ENCODE measurements at regions not wholly inside any gene's neighbourhood (a gene's known extent, or its start where the extent isn't known, plus 50 kb on each side); places are given as distances from the start of the nearest gene placed in this dataset.

DNA sequence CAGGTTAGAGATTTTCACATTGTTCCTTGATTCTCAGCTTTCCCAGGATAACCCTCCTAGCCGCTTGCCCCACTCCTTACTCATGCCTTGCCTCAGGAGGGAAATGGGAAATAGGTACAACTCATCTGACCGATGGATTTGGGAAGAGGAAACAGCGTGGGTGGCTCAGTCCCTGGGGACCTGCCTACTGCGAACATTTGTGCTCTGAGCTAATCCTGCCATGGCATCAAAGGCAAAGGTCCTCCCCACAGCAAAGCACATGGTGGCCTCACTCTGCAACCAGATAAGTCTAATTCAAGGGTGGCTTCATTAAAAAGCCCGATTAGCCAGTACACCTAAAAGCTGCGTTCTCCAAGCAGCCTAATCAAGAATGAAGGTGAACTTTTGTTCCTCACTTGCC lies 82.4 kb upstream of the ADRA1B start:
- Histone ChIP-seq H3K9me3 (replicated peaks; ENCODE audit: insufficient read depth, low read length) (no peaks in the 10 kb centered on the region), H3K4me3 (ENCODE audit: low read length) (no peak overlapping the region), H3K9ac (ENCODE audit: low read length) (no peak overlapping the region), H3K4me1 (ENCODE audit: low read length) (peaks cover 13% of the 10 kb centered on the region), H4K20me1 (ENCODE audit: insufficient read depth, low read length) (no peaks in the 10 kb centered on the region), H3K27me3 (replicated peaks; ENCODE audit: insufficient read depth, low read length) (no peaks in the 10 kb centered on the region), H3K9me2 (replicated peaks; ENCODE audit: insufficient read depth, low read length) (no peaks in the 10 kb centered on the region), H3K79me2 (ENCODE audit: low read length) (no peaks in the 10 kb centered on the region), H3F3A (ENCODE audit: insufficient read depth, low read length) (no peaks in the 10 kb centered on the region), H3K27ac (ENCODE audit: low read length) (no peak overlapping the region), H3K36me3 (replicated peaks; ENCODE audit: insufficient read depth, low read length) (no peaks in the 10 kb centered on the region), H2AFZ (ENCODE audit: low read length) (no peak overlapping the region), H3K4me2 (ENCODE audit: low read depth, low read length) (no peak overlapping the region)
- TF ChIP-seq EZH2phosphoT487 (IDR thresholded peaks at IDR 0.05; ENCODE audit: low read length) (no peak), EZH2 (optimal IDR thresholded peaks at IDR 0.05; ENCODE audit: low read depth, low read length) (no peak)
- no peak for DNase-seq

DNA sequence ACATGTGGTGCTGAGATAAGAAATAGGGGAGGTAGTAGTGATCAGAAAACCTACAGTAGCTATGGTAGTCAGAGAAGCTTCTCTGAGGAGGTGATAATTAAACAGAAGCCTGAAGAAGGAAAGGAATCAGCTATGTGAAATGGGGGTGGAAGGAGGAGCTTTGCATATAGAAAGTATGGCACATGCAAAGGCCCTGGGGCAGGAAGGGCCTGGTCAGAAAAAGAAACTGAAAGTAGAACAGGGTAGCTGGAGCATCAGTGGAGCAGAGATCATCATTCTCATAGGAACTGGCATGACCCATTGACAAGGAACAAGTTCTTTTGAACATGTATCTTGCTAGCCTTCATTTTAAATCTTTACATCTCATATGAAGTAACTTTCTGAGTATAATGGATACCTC lies 80.7 kb upstream of the ADRA1B start:
- DNase-seq: peak; percentile 10
- no peak overlapping the region for H2AFZ ChIP-seq (ENCODE audit: low read length)
- H3K4me1 ChIP-seq (ENCODE audit: low read length): peaks cover 13% of the 10 kb centered on the region
- TF ChIP-seq, protein P1, sequence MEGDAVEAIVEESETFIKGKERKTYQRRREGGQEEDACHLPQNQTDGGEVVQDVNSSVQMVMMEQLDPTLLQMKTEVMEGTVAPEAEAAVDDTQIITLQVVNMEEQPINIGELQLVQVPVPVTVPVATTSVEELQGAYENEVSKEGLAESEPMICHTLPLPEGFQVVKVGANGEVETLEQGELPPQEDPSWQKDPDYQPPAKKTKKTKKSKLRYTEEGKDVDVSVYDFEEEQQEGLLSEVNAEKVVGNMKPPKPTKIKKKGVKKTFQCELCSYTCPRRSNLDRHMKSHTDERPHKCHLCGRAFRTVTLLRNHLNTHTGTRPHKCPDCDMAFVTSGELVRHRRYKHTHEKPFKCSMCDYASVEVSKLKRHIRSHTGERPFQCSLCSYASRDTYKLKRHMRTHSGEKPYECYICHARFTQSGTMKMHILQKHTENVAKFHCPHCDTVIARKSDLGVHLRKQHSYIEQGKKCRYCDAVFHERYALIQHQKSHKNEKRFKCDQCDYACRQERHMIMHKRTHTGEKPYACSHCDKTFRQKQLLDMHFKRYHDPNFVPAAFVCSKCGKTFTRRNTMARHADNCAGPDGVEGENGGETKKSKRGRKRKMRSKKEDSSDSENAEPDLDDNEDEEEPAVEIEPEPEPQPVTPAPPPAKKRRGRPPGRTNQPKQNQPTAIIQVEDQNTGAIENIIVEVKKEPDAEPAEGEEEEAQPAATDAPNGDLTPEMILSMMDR (IDR thresholded peaks at IDR 0.05; ENCODE audit: low read length): no peak
- TF ChIP-seq EZH2 (optimal IDR thresholded peaks at IDR 0.05; ENCODE audit: low read depth, low read length) (no peak), EZH2phosphoT487 (IDR thresholded peaks at IDR 0.05; ENCODE audit: low read length) (no peak)
- no peaks in the 10 kb centered on the region for H3F3A ChIP-seq (ENCODE audit: insufficient read depth, low read length)
- H3K9me3 ChIP-seq (replicated peaks; ENCODE audit: insufficient read depth, low read length): no peaks in the 10 kb centered on the region
- no peak overlapping the region for H3K9ac ChIP-seq (ENCODE audit: low read length)
- H3K27me3 ChIP-seq (replicated peaks; ENCODE audit: insufficient read depth, low read length): no peaks in the 10 kb centered on the region
- H3K36me3 ChIP-seq (replicated peaks; ENCODE audit: insufficient read depth, low read length): no peaks in the 10 kb centered on the region
- no peak overlapping the region for H3K4me2 ChIP-seq (ENCODE audit: low read depth, low read length)
- H3K4me3 ChIP-seq (ENCODE audit: low read length): no peak overlapping the region
- no peaks in the 10 kb centered on the region for H3K9me2 ChIP-seq (replicated peaks; ENCODE audit: insufficient read depth, low read length)
- no peak overlapping the region for H3K27ac ChIP-seq (ENCODE audit: low read length)
- no peaks in the 10 kb centered on the region for H3K79me2 ChIP-seq (ENCODE audit: low read length)
- no peaks in the 10 kb centered on the region for H4K20me1 ChIP-seq (ENCODE audit: insufficient read depth, low read length)

DNA sequence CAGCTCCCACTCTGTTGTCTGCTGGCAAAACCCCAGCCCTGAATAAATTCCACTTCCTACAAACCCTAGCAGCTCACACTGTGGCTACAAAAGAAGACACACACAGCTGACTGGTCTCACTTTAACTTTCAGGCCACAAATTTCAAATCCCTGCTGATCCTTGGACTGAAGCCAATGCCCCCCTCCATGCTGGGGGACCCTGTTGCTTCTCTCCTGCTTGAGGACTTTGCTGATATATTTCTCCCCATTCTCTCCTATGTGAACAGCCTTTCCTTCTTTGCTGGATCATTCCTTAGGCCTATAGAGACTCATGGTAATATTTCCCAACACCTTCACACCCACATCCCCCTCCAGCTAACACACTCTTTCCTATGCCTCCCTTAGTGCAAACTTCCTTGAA lies 79.6 kb upstream of the ADRA1B start:
- TF ChIP-seq, protein P1 (IDR thresholded peaks at IDR 0.05; ENCODE audit: low read length): no peak
- TF ChIP-seq EZH2 (optimal IDR thresholded peaks at IDR 0.05; ENCODE audit: low read depth, low read length) (no peak), EZH2phosphoT487 (IDR thresholded peaks at IDR 0.05; ENCODE audit: low read length) (no peak)
- Histone ChIP-seq H3K4me2 (ENCODE audit: low read depth, low read length) (no peak overlapping the region), H3K27me3 (replicated peaks; ENCODE audit: insufficient read depth, low read length) (no peaks in the 10 kb centered on the region), H3K4me1 (ENCODE audit: low read length) (peaks cover 13% of the 10 kb centered on the region), H3K36me3 (replicated peaks; ENCODE audit: insufficient read depth, low read length) (no peaks in the 10 kb centered on the region), H3K79me2 (ENCODE audit: low read length) (no peaks in the 10 kb centered on the region), H3K4me3 (ENCODE audit: low read length) (no peak overlapping the region), H3F3A (ENCODE audit: insufficient read depth, low read length) (no peaks in the 10 kb centered on the region), H3K9ac (ENCODE audit: low read length) (no peak overlapping the region), H4K20me1 (ENCODE audit: insufficient read depth, low read length) (no peaks in the 10 kb centered on the region), H2AFZ (ENCODE audit: low read length) (no peak overlapping the region), H3K27ac (ENCODE audit: low read length) (no peak overlapping the region), H3K9me3 (replicated peaks; ENCODE audit: insufficient read depth, low read length) (no peaks in the 10 kb centered on the region), H3K9me2 (replicated peaks; ENCODE audit: insufficient read depth, low read length) (no peaks in the 10 kb centered on the region)
- no peak for DNase-seq

DNA sequence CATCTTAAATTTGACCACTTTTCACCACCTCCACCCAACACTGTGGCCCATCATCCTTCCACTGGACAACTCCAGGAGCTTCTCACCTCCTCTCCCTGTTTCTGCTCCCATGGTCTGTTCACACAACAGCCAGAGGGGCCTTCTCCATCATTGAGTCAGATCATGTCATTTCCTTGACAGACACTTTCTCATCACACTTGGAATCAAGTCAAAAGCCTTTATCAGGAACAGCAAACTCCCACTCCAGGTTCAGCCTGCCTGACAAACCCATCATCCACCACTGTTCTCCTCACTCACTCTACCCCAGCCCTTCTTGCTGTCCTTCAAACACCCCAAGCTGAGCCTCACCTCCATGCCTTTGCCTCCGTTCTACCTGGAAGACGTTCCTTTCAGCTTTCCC lies 78.4 kb upstream of the ADRA1B start:
- H3K4me1 ChIP-seq (ENCODE audit: low read length): peaks cover 13% of the 10 kb centered on the region
- H2AFZ ChIP-seq (ENCODE audit: low read length): no peak overlapping the region
- DNase-seq: no peak
- no peaks in the 10 kb centered on the region for H3K79me2 ChIP-seq (ENCODE audit: low read length)
- no peak overlapping the region for H3K4me3 ChIP-seq (ENCODE audit: low read length)
- no peaks in the 10 kb centered on the region for H3K36me3 ChIP-seq (replicated peaks; ENCODE audit: insufficient read depth, low read length)
- H3K9me2 ChIP-seq (replicated peaks; ENCODE audit: insufficient read depth, low read length): no peaks in the 10 kb centered on the region
- no peaks in the 10 kb centered on the region for H3K27me3 ChIP-seq (replicated peaks; ENCODE audit: insufficient read depth, low read length)
- TF ChIP-seq EZH2 (optimal IDR thresholded peaks at IDR 0.05; ENCODE audit: low read depth, low read length) (no peak), EZH2phosphoT487 (IDR thresholded peaks at IDR 0.05; ENCODE audit: low read length) (no peak)
- TF ChIP-seq, protein P1 (IDR thresholded peaks at IDR 0.05; ENCODE audit: low read length): no peak
- H4K20me1 ChIP-seq (ENCODE audit: insufficient read depth, low read length): no peaks in the 10 kb centered on the region
- no peaks in the 10 kb centered on the region for H3K9me3 ChIP-seq (replicated peaks; ENCODE audit: insufficient read depth, low read length)
- H3K27ac ChIP-seq (ENCODE audit: low read length): no peak overlapping the region
- H3K9ac ChIP-seq (ENCODE audit: low read length): no peak overlapping the region
- no peak overlapping the region for H3K4me2 ChIP-seq (ENCODE audit: low read depth, low read length)
- no peaks in the 10 kb centered on the region for H3F3A ChIP-seq (ENCODE audit: insufficient read depth, low read length)
